ENCODE measurements at regions not wholly inside any gene's neighbourhood (a gene's known extent, or its start where the extent isn't known, plus 50 kb on each side); places are given as distances from the start of the nearest gene placed in this dataset.
A peak's percentile ranks its signal among the peaks of the same experiment; 100 is the strongest.

- Mint-ChIP-seq H3K4me1 (peaks cover 10% of the 10 kb centered on the region), H3K4me3 (no peak overlapping the region), H3K36me3 (ENCODE audit: low read depth) (peaks cover 2% of the 10 kb centered on the region), H3K27ac (no peak overlapping the region), H3K9me3 (no peaks in the 10 kb centered on the region), H3K27me3 (peaks cover 6% of the 10 kb centered on the region)
- DNase-seq: no peak
- intact Hi-C loops (cut with micrococcal nuclease): no loop called here
Measured at GRCh38 chr5:134063188-134063820, 51.2 kb upstream of the TCF7 start.

DNA sequence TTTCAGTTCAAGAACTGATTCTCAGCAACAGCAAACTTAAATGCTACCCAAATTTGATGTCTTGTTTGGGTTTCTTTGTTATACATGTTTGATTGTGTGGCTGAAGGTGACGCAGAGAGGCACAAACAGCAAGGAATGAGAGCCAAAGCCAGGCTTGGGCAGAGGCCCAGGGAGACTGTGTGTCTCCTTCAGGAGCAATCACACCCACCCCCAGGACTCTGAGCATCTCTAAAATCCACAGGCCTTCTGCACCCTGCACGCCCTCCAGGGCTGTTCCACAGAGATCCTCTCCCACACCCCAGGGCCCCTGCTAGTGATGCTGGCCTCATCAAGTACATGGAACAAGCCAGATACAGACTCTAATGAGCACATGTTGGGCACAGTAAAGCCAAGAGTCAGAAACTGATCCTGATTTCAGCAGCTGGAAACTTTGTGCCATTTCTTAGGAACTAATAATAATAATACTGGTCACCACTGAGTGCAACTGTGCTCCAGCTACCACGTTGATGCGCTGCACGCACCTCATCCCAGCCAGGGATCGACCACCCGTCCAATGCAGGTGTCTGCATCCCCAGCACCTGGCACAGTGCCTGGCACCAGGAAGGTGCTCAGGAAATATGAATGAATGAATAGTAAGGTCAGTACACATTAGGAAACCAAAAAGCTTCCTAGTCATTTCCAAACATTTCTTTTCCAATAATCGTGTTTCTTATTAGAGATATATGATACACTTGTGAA is 54.6 kb upstream of the TCF7 start:
- peaks cover 6% of the 10 kb centered on the region for H3K4me1 Mint-ChIP-seq
- H3K4me3 Mint-ChIP-seq: no peak overlapping the region
- no peaks in the 10 kb centered on the region for H3K9me3 Mint-ChIP-seq
- DNase-seq: no peak
- H3K36me3 Mint-ChIP-seq (ENCODE audit: low read depth): no peaks in the 10 kb centered on the region
- H3K27ac Mint-ChIP-seq: no peak overlapping the region
- intact Hi-C loops (cut with micrococcal nuclease): no loop called here
- H3K27me3 Mint-ChIP-seq: peaks cover 5% of the 10 kb centered on the region

GRCh38 chr5:134055015-134055414 is 50.2 kb upstream of the VDAC1 start:
- H3K4me1 Mint-ChIP-seq: peaks cover 27% of the 10 kb centered on the region
- H3K36me3 Mint-ChIP-seq (ENCODE audit: low read depth): no peaks in the 10 kb centered on the region
- H3K9me3 Mint-ChIP-seq: no peaks in the 10 kb centered on the region
- DNase-seq: no peak
- H3K4me3 Mint-ChIP-seq: no peak overlapping the region
- H3K27me3 Mint-ChIP-seq: no peaks in the 10 kb centered on the region
- peak overlapping the region; percentile 34 for H3K27ac Mint-ChIP-seq
- intact Hi-C loops (cut with micrococcal nuclease): no loop called here

Measured in activated CD4-positive, alpha-beta T cell treated with anti-CD3 and anti-CD28 coated beads, Interleukin-2, amount 10 ng/mL, durations not matched to agents 24 days and 14 days (primary cell).